G401.6 (cell line): ENCODE measurements at regions not wholly inside any gene's neighbourhood (a gene's known extent, or its start where the extent isn't known, plus 50 kb on each side); places are given as distances from the start of the nearest gene placed in this dataset.
A peak's percentile ranks its signal among the peaks of the same experiment; 100 is the strongest.

ENCODE experiments used
- FAIRE-seq: peaks from 2 replicates; lab custom pipeline; 2012; peaks lifted over from hg19 to GRCh38; lab: Jason Lieb, UNC

GRCh38 chr12:74910831-74911230, 298.8 kb downstream of the KCNC2 start:
- FAIRE-seq: no peak

GRCh38 chr12:74914378-74914777, 295.3 kb downstream of the KCNC2 start:
- FAIRE-seq: no peak

GRCh38 chr12:74915718-74916117, 293.9 kb downstream of the KCNC2 start:
- no peak for FAIRE-seq

- no peak for FAIRE-seq
These were observed 291.9 kb downstream of the KCNC2 start for GRCh38 chr12:74917743-74918142.

GRCh38 chr12:74918291-74918690, 291.3 kb downstream of the KCNC2 start:
- FAIRE-seq: no peak

GRCh38 chr12:74922117-74922516, 287.5 kb downstream of the KCNC2 start:
- no peak for FAIRE-seq

GRCh38 chr12:74922642-74923041, 287.0 kb downstream of the KCNC2 start:
- FAIRE-seq: no peak

GRCh38 chr12:74941670-74942069, 268.0 kb downstream of the KCNC2 start:
- no peak for FAIRE-seq

GRCh38 chr12:74945771-74946198, 263.9 kb downstream of the KCNC2 start:
- no peak for FAIRE-seq

GRCh38 chr12:74953697-74954096, 255.9 kb downstream of the KCNC2 start:
- no peak for FAIRE-seq

- FAIRE-seq: no peak
These were observed 252.4 kb downstream of the KCNC2 start for GRCh38 chr12:74957231-74957630.

GRCh38 chr12:74957634-74958033, 252.0 kb downstream of the KCNC2 start:
- no peak for FAIRE-seq

GRCh38 chr12:74959657-74960056, 250.0 kb downstream of the KCNC2 start:
- no peak for FAIRE-seq

GRCh38 chr12:74963304-74963703, 246.3 kb downstream of the KCNC2 start:
- peak; percentile 23 for FAIRE-seq

- no peak for FAIRE-seq
These were observed 245.7 kb downstream of the KCNC2 start for GRCh38 chr12:74963867-74964331.

GRCh38 chr12:74964390-74964789, 245.2 kb downstream of the KCNC2 start:
- FAIRE-seq: no peak

- FAIRE-seq: no peak
These were observed 238.4 kb downstream of the KCNC2 start for GRCh38 chr12:74971201-74971600.

- FAIRE-seq: no peak
These were observed 231.7 kb downstream of the KCNC2 start for GRCh38 chr12:74977832-74978481.

- no peak for FAIRE-seq
These were observed 229.1 kb downstream of the KCNC2 start for GRCh38 chr12:74980510-74980909.

- no peak for FAIRE-seq
These were observed 228.1 kb downstream of the KCNC2 start for GRCh38 chr12:74981541-74981940.

- FAIRE-seq: no peak
These were observed 225.7 kb downstream of the KCNC2 start for GRCh38 chr12:74983917-74984316.

GRCh38 chr12:74984631-74985030, 225.0 kb downstream of the KCNC2 start:
- FAIRE-seq: no peak

GRCh38 chr12:74985293-74985985, 224.2 kb downstream of the KCNC2 start:
- FAIRE-seq: no peak

- FAIRE-seq: no peak
These were observed 223.7 kb downstream of the KCNC2 start for GRCh38 chr12:74985986-74986319.
